DMS153 treated with DMSO at 0.1 percent for 48 hours (cell line): ENCODE measurements at regions not wholly inside any gene's neighbourhood (a gene's known extent, or its start where the extent isn't known, plus 50 kb on each side); places are given as distances from the start of the nearest gene placed in this dataset.
A peak's percentile ranks its signal among the peaks of the same experiment; 100 is the strongest.

ENCODE experiments used
- DNase-seq: peaks from one replicate; lab custom pipeline; 2025; ENCODE audit not compliant: unreplicated experiment; lab: John Stamatoyannopoulos, UW

DNA sequence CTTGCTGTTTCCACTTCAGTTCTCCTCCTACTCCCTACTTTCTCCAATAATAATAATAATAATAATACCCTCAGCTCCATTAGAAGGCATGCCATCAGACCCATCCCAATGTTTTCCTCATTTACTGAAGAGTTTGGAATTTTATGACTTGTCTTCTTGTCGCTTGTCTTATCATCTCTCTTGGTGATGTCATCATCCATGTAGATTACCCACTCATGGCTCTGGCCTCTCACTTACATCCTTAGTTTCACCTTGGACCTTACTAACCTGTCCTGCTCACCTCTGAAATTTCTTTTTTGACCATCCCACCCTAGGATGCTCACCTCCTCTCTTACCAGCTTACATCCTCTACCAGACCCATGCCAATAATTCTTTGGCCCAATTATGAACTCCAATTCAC lies 329.3 kb downstream of the ACTL7B start:
- DNase-seq: no peak

GRCh38 chr9:108525186-108525585 lies 330.6 kb downstream of the ACTL7B start:
- DNase-seq: no peak

GRCh38 chr9:108521063-108521590 lies 334.7 kb downstream of the ACTL7B start:
- DNase-seq: no peak

GRCh38 chr9:108519437-108519836 lies 336.3 kb downstream of the ACTL7B start:
- DNase-seq: no peak

DNA sequence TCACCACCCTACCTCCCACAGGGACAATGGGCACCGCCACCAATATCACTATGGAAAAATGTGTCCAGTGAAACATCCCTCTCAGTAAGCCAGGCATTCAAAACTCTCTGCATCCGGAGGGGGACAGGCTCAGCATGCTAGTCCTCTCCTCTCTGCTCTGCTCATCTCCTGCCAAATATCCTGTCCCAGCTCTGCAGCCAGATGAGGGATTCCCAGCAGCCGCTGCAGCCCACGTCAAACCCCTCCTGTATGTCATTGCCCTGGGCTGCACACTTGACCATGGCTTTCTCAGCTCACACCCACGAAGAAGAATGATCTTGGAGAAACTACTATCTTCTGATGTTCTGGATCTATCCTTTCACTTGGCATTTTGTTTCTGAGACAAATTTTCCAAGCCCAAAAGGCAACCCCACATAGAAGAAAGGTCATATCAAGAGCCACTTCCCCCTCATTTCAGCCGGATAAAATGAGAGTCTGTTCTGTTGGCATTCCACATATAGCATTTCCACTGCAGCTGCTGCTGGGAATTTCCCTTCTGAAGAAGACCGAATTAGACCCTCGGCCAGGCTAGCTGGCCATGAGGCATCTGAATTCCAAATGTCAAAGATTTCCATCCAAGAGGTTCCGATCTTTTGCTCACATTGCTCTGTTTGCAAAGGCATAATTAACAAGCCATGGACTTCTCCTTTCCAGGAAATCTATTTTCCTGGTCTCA lies 338.0 kb downstream of the ACTL7B start:
- DNase-seq: no peak

DNA sequence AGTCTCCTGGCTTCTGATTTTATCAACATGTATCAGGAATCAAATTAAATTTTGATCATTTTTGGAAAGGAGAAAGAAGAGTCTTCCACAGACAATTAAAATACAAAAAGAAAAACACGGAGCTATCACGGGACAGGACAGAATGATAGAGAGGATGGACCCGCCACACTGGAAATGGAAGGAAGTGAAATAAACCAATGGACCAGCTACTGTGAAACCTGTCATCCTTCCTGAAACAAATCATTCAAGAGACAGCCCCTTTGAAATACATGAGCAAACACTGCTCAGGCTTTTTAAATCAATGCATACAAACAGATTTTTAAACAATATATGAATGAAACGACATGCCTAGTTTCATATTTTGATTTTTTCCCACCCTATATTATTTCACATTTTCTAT lies 339.4 kb downstream of the ACTL7B start:
- DNase-seq: no peak

GRCh38 chr9:108515856-108516255 lies 339.9 kb downstream of the ACTL7B start:
- no peak for DNase-seq

DNA sequence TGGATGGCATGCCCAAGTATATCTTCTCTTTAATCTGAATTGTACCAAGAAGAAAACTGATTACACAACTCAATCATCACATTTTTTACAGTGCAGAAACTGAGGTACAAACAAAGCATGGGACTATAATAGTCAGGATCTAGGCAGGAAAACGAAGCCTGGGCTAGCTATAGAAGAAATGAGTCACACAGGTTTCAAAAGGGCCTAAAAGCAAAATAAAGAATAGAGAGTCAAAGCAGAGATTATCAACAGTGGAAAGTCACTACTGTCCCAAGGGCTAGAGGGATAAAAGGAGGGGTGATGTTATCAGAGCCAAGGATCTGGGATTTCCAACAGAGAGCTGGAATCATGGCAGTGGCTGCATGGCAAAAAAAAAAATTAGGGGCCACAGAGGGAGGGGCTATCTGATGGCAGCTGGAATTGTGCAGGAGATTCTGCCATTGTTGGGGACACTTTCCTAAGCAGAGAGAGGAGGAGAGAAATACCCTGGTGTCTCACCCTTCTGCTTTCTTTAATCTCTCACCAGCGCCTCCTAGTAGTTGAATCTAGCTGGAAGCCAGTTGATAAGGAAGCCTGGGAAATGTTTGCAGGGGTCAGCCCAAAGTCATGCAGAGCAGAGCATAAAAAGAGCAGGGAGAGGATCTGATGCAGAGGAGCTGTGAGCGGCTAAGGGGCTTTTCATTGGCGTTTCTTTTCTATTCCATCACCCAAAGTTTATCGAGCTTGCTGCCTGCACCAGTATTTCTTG lies 343.2 kb downstream of the ACTL7B start:
- DNase-seq: no peak

DNA sequence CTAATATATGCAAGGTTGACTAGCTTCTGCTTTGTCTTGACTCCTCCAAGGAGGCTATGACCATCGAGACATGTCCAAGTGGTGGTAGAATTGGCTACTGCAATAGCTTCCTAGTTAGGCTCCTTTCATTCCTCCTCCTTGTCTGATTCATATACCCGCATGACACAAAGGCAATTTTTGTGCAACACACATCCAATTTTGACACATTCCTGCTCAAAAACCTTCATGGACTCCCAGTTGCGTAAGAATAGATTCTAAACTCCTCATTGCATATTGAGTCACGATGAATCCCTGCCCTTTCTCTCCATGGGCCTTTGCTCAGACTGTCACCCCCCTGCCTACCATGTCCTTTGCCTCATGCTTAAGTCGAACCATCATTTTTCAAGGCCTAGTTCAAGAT lies 344.5 kb downstream of the ACTL7B start:
- DNase-seq: no peak

DNA sequence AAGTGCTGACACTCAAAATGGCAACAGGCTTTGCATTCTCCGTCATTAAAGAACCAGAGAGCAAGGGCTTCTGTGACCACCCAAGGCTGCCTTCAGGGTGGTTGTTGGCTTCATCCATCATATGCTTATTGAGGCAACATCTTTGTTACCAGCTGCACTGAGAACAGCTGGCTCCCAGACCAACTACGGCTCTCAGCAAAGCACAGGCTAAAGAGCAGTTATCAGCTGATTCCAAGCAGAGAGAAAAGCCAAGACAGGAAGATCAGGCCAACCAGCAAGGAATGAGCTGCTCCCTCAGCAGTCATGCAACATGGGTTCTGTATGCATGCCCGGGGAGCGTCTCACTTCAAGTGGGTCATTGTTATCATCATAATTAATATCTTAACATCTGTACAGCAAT lies 358.9 kb downstream of the ACTL7B start:
- no peak for DNase-seq

DNA sequence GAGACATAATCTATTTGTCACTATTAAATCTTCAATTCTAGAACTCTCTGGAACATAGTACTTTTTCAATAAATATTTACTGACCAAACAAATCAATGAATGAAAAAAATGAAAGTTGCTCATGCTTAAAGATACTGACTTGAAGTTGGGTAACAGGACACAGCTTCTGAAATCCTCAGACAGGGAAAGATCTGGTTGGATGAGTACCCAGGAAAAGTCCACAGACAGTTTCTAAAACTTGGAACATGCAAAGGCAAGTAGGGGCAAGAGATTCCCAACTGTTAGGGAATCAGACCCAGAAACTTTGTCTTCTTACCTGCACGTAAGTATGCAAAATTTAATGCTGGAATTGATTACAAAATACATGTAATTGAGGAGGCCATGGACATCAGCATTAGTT lies 366.2 kb downstream of the ACTL7B start:
- DNase-seq: no peak

DNA sequence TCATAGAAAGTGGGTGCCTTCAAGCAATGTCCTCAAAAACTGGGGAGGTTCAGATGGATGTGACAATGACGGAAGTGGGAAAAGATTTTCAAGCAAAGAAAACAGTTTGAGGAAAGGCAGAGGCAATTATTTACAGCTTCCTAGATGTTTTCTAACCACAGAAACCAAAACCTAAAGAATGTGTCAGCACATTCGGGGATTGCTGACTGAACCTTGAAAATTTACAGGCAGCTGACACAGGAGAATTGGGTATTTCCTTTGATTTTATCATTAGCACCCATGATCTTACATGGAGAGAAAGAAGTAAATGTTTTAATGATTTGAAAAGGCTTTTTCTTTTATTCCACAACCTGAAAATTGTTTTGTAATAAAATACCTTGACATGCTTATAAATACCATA lies 369.0 kb downstream of the ACTL7B start:
- DNase-seq: no peak

DNA sequence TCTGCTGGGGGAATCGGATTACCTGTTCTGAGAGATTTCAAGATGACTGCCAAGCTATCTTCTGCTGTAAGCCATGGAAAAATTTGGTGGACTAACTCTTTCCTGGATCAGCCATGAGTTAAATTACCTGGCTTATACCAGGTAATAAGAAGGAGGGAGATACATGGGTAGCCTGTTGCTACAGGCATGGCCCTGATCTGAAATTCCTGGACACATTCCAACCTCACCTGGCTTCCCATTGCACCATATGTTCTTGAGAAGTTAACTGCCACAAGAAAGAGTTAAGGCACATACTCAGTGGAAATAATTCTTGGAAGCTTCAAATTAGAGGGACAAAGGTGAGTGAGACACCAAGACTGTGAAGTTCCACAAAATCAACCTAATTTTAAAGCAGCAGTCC lies 371.3 kb downstream of the ACTL7B start:
- no peak for DNase-seq

DNA sequence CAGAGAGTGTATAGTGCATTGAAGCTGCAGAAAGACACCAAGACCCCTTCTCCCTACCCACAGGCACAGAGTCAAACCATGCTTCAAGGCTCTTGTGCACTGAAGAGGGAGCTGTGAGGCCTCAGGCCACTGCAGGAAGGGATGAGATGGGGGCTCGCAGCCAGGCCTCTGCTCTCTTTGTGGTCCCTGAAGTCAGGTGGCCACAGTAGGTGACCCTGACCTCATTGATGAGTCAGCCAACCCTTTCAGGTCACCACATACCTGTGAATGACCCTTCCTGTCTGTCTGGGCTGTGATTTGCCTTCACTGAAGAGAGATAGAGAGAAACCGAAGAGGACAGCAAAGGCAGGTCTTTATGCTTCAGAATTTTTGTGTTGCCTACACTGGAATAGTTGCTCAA lies 372.1 kb downstream of the ACTL7B start:
- DNase-seq: no peak

- no peak for DNase-seq
These were observed 375.7 kb downstream of the ACTL7B start for GRCh38 chr9:108479989-108480652.

DNA sequence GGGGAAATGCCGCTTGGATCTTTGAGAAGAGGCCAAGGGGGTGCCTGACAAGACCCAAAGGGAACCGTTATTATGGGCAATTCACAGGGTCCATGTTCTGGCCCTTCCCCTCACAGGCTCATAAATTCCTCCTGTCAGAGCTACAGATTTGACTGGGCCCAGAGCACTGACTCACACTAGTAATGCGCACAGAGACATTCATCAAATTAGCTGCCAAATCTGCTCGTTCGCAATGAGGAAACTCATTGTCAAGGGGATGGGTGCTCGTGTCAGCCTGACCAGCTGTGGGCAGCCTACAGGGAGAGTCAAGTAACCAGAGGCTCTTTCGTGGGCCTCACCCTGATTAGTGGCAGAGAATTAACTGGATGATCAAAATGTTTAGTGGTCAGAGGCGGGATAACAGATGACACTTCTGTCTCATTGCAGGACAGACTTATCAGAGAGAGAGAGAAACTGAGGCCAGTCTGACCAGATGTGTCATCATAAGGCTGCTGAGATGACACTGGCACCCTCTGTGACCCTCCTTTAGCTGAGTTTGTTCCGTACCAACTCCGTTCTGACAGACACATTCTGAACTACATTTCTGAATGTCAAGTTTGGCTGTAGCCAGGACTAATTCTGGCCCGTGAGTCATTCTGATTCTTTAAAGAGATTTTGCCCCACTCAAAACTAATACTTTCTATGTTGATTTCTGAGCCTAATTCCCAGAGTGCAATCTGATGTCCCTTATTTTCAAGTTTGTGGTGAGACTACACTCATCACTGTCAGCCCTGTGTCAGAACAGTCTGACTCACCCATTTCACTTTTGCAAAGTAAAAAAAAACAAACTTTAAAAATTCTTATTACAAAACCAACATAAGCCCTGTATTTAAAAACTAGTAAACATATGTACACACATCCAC lies 377.1 kb downstream of the ACTL7B start:
- no peak for DNase-seq

- DNase-seq: peak; percentile 78
These were observed 378.2 kb downstream of the ACTL7B start for GRCh38 chr9:108477529-108478006.

- no peak for DNase-seq
These were observed 379.2 kb downstream of the ACTL7B start for GRCh38 chr9:108476574-108476973.

- DNase-seq: no peak
These were observed 380.0 kb downstream of the ACTL7B start for GRCh38 chr9:108475813-108476212.

DNA sequence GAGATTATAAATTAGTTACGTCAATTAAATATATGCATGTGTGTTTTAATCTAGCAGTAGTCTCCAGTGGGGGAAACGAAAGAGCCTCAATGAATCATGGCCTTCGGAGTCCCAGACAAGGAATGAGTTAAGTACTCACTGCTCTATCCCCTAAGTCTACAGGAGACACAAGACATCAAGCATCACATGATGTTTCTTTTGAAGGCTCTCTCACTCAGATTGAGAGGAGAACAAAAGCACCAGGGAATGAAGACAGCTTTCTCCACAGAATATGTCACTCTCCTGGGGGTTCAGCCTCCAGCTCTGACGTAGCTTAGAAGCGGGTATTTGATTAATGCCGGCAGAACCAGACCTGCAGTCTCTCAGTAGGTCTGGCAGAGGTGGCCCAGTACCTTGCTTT lies 381.4 kb downstream of the ACTL7B start:
- no peak for DNase-seq
